Stimulated activated effector memory CD8-positive, alpha-beta T cell treated with anti-CD3 and anti-CD28 coated beads, Interleukin-12 subunit alpha, Interleukin-12 subunit beta, amount 100 ng/mL, for 72 hours (primary cell): ENCODE measurements at regions not wholly inside any gene's neighbourhood (a gene's known extent, or its start where the extent isn't known, plus 50 kb on each side); places are given as distances from the start of the nearest gene placed in this dataset.

ENCODE experiments used
- ATAC-seq: fragments of 150-1000 bp; cut with Tn5 transposase; 2 replicates; pipeline ENCODE4 v1.10.0; 2021
- DNase-seq, 2 donors: peaks; one replicate each; pipeline ENCODE4 v3.0.0; 2021 to 2022; ENCODE audit warnings: low spot score in 2 of 2
- H3K27ac Mint-ChIP-seq: one replicate; pipeline ENCODE4 v1.8.0; 2022; ENCODE audit warnings: mild to moderate bottlenecking, mixed read lengths
- H3K36me3 Mint-ChIP-seq: one replicate; pipeline ENCODE4 v1.8.0; 2022; ENCODE audit warnings: mild to moderate bottlenecking, mixed read lengths
- H3K4me1 Mint-ChIP-seq: one replicate; pipeline ENCODE4 v1.8.0; 2022; ENCODE audit warnings: mixed read lengths
- H3K4me3 Mint-ChIP-seq: one replicate; pipeline ENCODE4 v1.8.0; 2022; ENCODE audit warnings: mild to moderate bottlenecking, mixed read lengths
- H3K9me3 Mint-ChIP-seq: one replicate; pipeline ENCODE4 v1.8.0; 2022; ENCODE audit warnings: mixed read lengths

GRCh38 chrX:20479048-20479447 is 212.3 kb upstream of the RPS6KA3 start:
- H3K4me1 Mint-ChIP-seq, result no peaks in the 10 kb centered on the region
- H3K36me3 Mint-ChIP-seq, result no peaks in the 10 kb centered on the region
- H3K27ac Mint-ChIP-seq, result no peak overlapping the region
- DNase-seq (no peak), ATAC-seq (no peak)
- no peak overlapping the region for H3K4me3 Mint-ChIP-seq
- no peaks in the 10 kb centered on the region for H3K9me3 Mint-ChIP-seq

GRCh38 chrX:20477836-20478524 is 211.3 kb upstream of the RPS6KA3 start:
- Mint-ChIP-seq H3K9me3 (no peaks in the 10 kb centered on the region), H3K36me3 (no peaks in the 10 kb centered on the region), H3K27ac (no peak overlapping the region), H3K4me1 (no peaks in the 10 kb centered on the region), H3K4me3 (no peak overlapping the region)
- no peak for ATAC-seq
- no peak for DNase-seq

DNA sequence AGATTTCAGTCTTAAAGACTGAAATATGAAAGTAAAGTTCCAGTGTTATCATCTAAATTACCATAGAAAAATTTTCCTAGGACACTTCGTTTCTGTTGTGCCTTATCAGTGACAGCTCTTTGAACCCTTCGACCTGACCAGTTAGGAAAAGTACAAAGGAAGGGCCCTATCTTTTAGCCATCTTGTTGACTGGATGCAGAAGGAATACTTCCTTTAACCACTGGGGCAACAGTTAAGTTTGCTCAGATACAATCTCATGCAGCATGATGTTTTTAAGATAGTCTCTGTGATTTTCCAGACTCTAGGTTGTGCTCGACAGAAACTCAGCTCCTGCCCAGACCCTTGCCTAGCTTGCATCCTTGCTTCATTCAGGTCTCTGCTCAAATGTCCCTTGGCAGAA is 210.5 kb upstream of the RPS6KA3 start:
- Mint-ChIP-seq H3K27ac (no peak overlapping the region), H3K36me3 (no peaks in the 10 kb centered on the region), H3K4me3 (no peak overlapping the region), H3K4me1 (no peaks in the 10 kb centered on the region), H3K9me3 (no peaks in the 10 kb centered on the region)
- no peak for DNase-seq
- no peak for ATAC-seq

DNA sequence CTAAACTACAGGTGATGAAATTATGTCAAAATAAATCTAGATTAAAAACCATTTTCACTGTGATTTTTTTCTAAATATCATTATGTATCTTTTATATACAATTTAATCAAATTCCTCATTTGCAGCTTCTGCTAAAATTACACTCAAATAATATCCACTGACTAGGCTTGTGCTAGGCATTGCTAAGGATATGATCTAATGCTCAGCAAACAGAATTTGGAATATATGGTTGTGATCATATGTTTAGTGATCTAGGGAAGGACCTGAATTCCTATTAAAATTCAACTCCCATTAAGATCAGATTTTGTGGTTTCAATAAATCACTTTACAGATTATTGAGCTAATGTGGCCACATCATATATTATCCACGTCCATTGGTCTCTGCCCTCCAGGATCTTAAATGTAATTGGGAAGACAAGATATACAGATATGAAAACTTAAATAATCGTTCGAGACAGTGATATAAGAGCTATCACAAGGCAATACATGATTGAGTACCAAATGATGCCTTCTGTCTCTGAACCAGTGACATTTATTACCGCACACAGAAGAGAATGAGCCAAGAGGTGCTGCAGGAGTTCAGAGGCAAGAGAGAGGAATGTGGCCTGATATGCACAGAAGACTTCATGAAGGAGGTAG is 206.0 kb upstream of the RPS6KA3 start:
- DNase-seq (no peak), ATAC-seq (no peak)
- H3K36me3 Mint-ChIP-seq, result no peaks in the 10 kb centered on the region

GRCh38 chrX:20472148-20472547 is 205.4 kb upstream of the RPS6KA3 start:
- no peak overlapping the region for H3K27ac Mint-ChIP-seq
- no peaks in the 10 kb centered on the region for H3K36me3 Mint-ChIP-seq
- DNase-seq, result no peak
- no peaks in the 10 kb centered on the region for H3K9me3 Mint-ChIP-seq
- no peaks in the 10 kb centered on the region for H3K4me1 Mint-ChIP-seq
- no peak for ATAC-seq
- H3K4me3 Mint-ChIP-seq, result no peak overlapping the region

More for the DNA sequence above, 206.0 kb upstream of the RPS6KA3 start:
- Mint-ChIP-seq H3K9me3 (no peaks in the 10 kb centered on the region), H3K4me1 (no peaks in the 10 kb centered on the region), H3K27ac (no peak overlapping the region), H3K4me3 (no peak overlapping the region)

DNA sequence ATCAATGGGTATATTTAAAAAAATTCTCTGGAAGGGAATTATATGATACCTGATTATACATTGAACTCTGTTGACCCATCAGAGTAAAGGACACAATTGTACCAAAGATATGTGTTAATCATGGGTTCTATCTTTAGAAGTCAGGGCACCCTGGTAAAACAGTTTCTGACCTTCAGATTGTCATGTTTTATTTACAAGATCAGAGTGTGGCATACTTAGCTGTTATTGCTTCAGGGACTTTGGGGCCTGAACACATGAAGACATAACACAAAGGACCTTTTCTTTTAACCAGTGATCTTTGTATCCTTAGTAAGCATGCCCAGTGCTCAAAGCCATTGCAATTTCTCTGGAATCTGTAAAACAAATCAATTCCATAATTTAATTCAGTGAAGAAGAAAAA is 204.8 kb upstream of the RPS6KA3 start:
- H3K27ac Mint-ChIP-seq, result no peak overlapping the region
- no peak overlapping the region for H3K4me3 Mint-ChIP-seq

GRCh38 chrX:20463296-20464075 is 196.8 kb upstream of the RPS6KA3 start:
- Mint-ChIP-seq H3K27ac (no peak overlapping the region), H3K4me3 (no peak overlapping the region)
- ATAC-seq, result no peak

More for the DNA sequence above, 204.8 kb upstream of the RPS6KA3 start:
- no peak for DNase-seq
- Mint-ChIP-seq H3K4me1 (no peaks in the 10 kb centered on the region), H3K36me3 (no peaks in the 10 kb centered on the region), H3K9me3 (no peaks in the 10 kb centered on the region)
- ATAC-seq, result no peak

GRCh38 chrX:20461576-20461975 is 194.9 kb upstream of the RPS6KA3 start:
- Mint-ChIP-seq H3K4me1 (peaks cover 33% of the 10 kb centered on the region), H3K9me3 (no peaks in the 10 kb centered on the region), H3K4me3 (no peak overlapping the region), H3K27ac (no peak overlapping the region), H3K36me3 (no peaks in the 10 kb centered on the region)
- DNase-seq, result no peak
- no peak for ATAC-seq

More at GRCh38 chrX:20463296-20464075, 196.8 kb upstream of the RPS6KA3 start:
- Mint-ChIP-seq H3K36me3 (no peaks in the 10 kb centered on the region), H3K4me1 (peaks cover 32% of the 10 kb centered on the region), H3K9me3 (no peaks in the 10 kb centered on the region)
- DNase-seq, result no peak

- ATAC-seq (no peak), DNase-seq (no peak)
- no peaks in the 10 kb centered on the region for H3K36me3 Mint-ChIP-seq
- no peaks in the 10 kb centered on the region for H3K9me3 Mint-ChIP-seq
- no peak overlapping the region for H3K27ac Mint-ChIP-seq
- H3K4me3 Mint-ChIP-seq, result no peak overlapping the region
- peaks cover 33% of the 10 kb centered on the region for H3K4me1 Mint-ChIP-seq
Measured at GRCh38 chrX:20461002-20461401, 194.3 kb upstream of the RPS6KA3 start.

DNA sequence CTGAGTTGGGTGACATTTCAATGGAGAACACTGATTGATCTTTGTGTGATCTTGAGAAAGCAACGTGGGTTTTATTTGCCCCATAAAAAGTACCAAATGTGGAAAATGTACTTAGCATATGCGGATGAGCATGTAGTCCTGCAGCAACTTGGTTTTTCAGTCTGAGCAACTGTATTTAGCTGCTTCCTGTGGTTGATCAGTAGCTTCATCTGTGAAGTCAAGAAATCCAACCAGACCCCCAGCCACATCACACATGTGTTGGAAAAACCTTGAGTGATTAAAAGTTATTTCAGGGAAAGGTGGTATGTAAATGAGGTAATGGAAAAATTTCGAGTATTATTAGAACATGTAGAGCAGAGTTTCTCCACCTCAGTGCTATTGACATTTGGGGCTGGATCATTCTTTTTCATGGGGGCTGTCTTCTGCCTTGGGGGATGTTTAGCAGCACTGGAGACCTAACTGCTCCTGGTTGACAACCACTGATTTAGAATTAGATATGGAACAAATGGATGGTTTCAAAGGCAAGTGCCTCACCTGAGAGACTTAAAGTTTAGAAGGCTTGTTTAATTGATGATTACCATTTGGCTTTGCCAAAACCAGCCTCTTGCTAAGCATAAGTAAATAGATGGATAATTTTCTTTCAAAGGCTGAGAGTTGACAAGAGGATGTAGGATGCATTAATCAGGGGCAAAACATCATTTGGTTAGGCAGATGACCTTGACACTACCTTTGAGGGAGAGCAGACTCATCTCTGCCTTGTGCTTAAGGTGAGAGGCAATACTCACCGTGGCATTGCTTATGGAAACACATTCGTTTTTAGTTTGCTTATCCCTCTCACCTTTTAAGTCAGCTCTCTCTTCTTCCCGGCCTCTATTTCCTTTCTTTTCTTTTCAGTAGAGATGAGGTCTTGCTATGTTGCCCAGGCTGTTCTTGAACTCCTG is 193.0 kb upstream of the RPS6KA3 start:
- Mint-ChIP-seq H3K9me3 (no peaks in the 10 kb centered on the region), H3K4me3 (no peak overlapping the region), H3K4me1 (peaks cover 38% of the 10 kb centered on the region), H3K27ac (peak overlapping the region; percentile 63), H3K36me3 (no peaks in the 10 kb centered on the region)
- DNase-seq (no peak), ATAC-seq (peak; percentile 51)

- Mint-ChIP-seq H3K4me1 (peaks cover 50% of the 10 kb centered on the region), H3K9me3 (no peaks in the 10 kb centered on the region), H3K36me3 (no peaks in the 10 kb centered on the region), H3K4me3 (no peak overlapping the region), H3K27ac (no peak overlapping the region)
- no peak for ATAC-seq
- DNase-seq, result no peak
Measured at GRCh38 chrX:20456971-20457370, 190.3 kb upstream of the RPS6KA3 start.

DNA sequence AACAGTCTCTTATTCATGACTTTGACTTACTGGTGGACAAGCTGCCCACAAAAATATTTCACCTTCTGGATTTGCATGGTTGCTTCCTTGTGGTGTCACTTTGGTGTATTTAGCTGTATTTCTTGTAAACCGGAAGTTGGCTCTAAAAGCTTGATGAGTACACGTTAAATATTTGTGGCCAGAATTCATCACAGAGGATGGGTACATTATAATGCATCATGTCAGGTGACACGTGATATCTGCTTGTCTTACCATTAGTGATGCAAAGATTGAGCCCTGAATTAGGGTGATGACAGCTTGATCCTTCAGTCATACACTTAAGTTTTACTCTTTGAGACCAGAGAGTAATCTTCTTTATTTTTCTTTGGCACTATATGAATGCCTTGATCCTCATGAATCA is 188.3 kb upstream of the RPS6KA3 start:
- Mint-ChIP-seq H3K4me3 (no peak overlapping the region), H3K9me3 (no peaks in the 10 kb centered on the region), H3K4me1 (peaks cover 45% of the 10 kb centered on the region), H3K27ac (no peak overlapping the region), H3K36me3 (no peaks in the 10 kb centered on the region)
- ATAC-seq, result no peak
- no peak for DNase-seq

- peak; percentile 90 for ATAC-seq
- Mint-ChIP-seq H3K36me3 (no peaks in the 10 kb centered on the region), H3K27ac (peak overlapping the region; percentile 20), H3K9me3 (no peaks in the 10 kb centered on the region), H3K4me1 (peaks cover 36% of the 10 kb centered on the region), H3K4me3 (peak overlapping the region; percentile 23)
- DNase-seq, result no peak
Measured at GRCh38 chrX:20454117-20454516, 187.4 kb upstream of the RPS6KA3 start.

GRCh38 chrX:20452487-20452886 is 185.8 kb upstream of the RPS6KA3 start:
- H3K27ac Mint-ChIP-seq, result peak overlapping the region; percentile 43
- peak; percentile 67 for ATAC-seq
- peak overlapping the region; percentile 51 for H3K4me3 Mint-ChIP-seq
- H3K9me3 Mint-ChIP-seq, result no peaks in the 10 kb centered on the region
- DNase-seq, result no peak
- peaks cover 36% of the 10 kb centered on the region for H3K4me1 Mint-ChIP-seq
- no peaks in the 10 kb centered on the region for H3K36me3 Mint-ChIP-seq

DNA sequence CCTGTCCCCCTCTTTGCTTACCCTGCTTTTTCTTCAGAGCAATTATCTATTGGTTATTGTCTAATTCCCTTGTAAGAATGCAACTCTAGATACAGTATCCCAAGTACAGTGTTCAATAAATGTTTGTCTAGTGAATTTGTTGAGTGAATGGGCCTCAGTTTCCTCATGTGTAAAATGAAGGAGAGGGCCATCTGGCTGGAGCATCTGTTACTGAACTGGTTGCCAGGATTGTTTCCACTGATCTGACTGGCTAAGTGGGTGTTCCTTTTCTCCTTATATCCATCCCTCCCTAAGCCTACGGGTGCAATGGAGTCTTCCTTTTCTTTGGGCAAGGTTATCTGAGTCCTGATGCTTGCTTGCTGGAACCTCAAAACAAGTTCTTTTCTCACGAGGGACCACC is 185.2 kb upstream of the RPS6KA3 start:
- ATAC-seq (no peak), DNase-seq (no peak)
- Mint-ChIP-seq H3K4me3 (peak overlapping the region; percentile 51), H3K27ac (peak overlapping the region; percentile 50), H3K4me1 (peaks cover 36% of the 10 kb centered on the region), H3K9me3 (no peaks in the 10 kb centered on the region), H3K36me3 (no peaks in the 10 kb centered on the region)
